HepG2 (cell line): ENCODE measurements at regions not wholly inside any gene's neighbourhood (a gene's known extent, or its start where the extent isn't known, plus 50 kb on each side); places are given as distances from the start of the nearest gene placed in this dataset.
"Not testable (repeated sequence)": the region's sequence is repeated elsewhere in the genome, so short reads cannot be mapped to it uniquely, and the experiment has no call there.

Experiments
- ATAC-seq: fragments of 200-7000 bp; cut with Tn5 transposase; 3 replicates; pipeline ENCODE4 v1.9.1; 2020; ENCODE audit warnings: mild to moderate bottlenecking, moderate library complexity
- BruUV-seq: library from RNA; stranded (reverse); fragments of 400-500 nt; replicated peaks from 2 replicates; lab custom pipeline; 2021; lab: Mats Ljungman, UMichigan
- CTCF ChIA-PET: fragments of 300-600 bp; formaldehyde crosslinking; extraction: SDS; loops from one replicate; lab custom pipeline; 2021; ENCODE audit warnings: low total read pairs, inconsistent platforms, low intra/inter-chr PET ratio; lab: Yijun Ruan, JAX
- POLR2A ChIA-PET: fragments of 350-600 bp; sonication (Branson Sonifier 250); formaldehyde crosslinking; loops from one replicate; lab custom pipeline; 2020; ENCODE audit warnings: antibody characterized with exemption, inconsistent platforms; lab: Yijun Ruan, JAX
- DNase-seq: peaks from one replicate; pipeline ENCODE4 v3.0.0-alpha.2; 2015; ENCODE audit warnings: low spot score
- FAIRE-seq: peaks from 3 replicates; lab custom pipeline; 2011; peaks lifted over from hg19 to GRCh38; lab: Jason Lieb, UNC
- H2AFZ ChIP-seq: one replicate; pipeline ENCODE4 v1.6.1; 2011; ENCODE audit warnings: low read length, inconsistent platforms
- H3K27ac ChIP-seq: fragments of 300-600 bp; 3 replicates; pipeline ENCODE4 v1.8.0; 2011; ENCODE audit warnings: mixed run types, mild to moderate bottlenecking, mixed read lengths, low read length, inconsistent platforms; ENCODE audit not compliant: insufficient read depth; ENCODE audit errors: extremely low read length
- H3K27me3 ChIP-seq, 2 experiments: fragments of 200-600 bp in 1 of 2; 2 replicates in 1 of 2; 3 replicates in 1 of 2; pipeline versions ENCODE4 v1.6.0 to v1.8.0; 2011; ENCODE audit warnings: low read length in 2 of 2, mild to moderate bottlenecking in 2 of 2, moderate library complexity in 2 of 2, inconsistent platforms in 1 of 2; ENCODE audit not compliant: insufficient read depth in 2 of 2, control insufficient read depth in 1 of 2
- H3K36me3 ChIP-seq, 2 experiments: fragments of 200-600 bp in 1 of 2; replicated peaks in 1 of 2; 2 replicates in 1 of 2; 3 replicates in 1 of 2; pipeline versions ENCODE4 v1.5.1 to v1.8.0; 2011; ENCODE audit warnings: low read length in 2 of 2, inconsistent platforms in 1 of 2; ENCODE audit not compliant: insufficient read depth in 2 of 2, control insufficient read depth in 1 of 2
- H3K4me1 ChIP-seq: 2 replicates; pipeline ENCODE4 v1.5.1; 2012; ENCODE audit warnings: low read length, inconsistent platforms; ENCODE audit not compliant: insufficient read depth
- H3K4me2 ChIP-seq: 2 replicates; pipeline ENCODE4 v1.6.0; 2011; ENCODE audit warnings: low read depth, low read length, inconsistent platforms
- H3K4me3 ChIP-seq, 3 experiments: fragments of 200-600 bp in 1 of 3; sonication (generic), shearing (Covaris generic) in 1 of 3; replicated peaks in 1 of 3; 2 replicates each; pipeline ENCODE4 v1.5.1; 2011 to 2016; ENCODE audit warnings: low read length in 3 of 3, inconsistent platforms in 2 of 3, low read depth in 2 of 3, mild to moderate bottlenecking in 2 of 3, control low read depth in 1 of 3, mixed read lengths in 1 of 3; ENCODE audit not compliant: insufficient read depth in 1 of 3
- H3K79me2 ChIP-seq: one replicate; pipeline ENCODE4 v1.6.1; 2011; ENCODE audit warnings: low read length, inconsistent platforms; ENCODE audit not compliant: insufficient read depth
- H3K9ac ChIP-seq: 2 replicates; pipeline ENCODE4 v1.6.0; 2011; ENCODE audit warnings: mild to moderate bottlenecking, low read depth, low read length, inconsistent platforms; ENCODE audit not compliant: insufficient read depth
- H3K9me3 ChIP-seq: 2 replicates; pipeline ENCODE4 v1.5.1; 2012; ENCODE audit warnings: mild to moderate bottlenecking, low read length
- H4K20me1 ChIP-seq: 2 replicates; pipeline ENCODE4 v1.6.0; 2011; ENCODE audit warnings: inconsistent platforms, mild to moderate bottlenecking, low read length, moderate library complexity; ENCODE audit not compliant: insufficient read depth
- HNF4G ChIP-seq, 2 experiments: sonication (generic) in 1 of 2; formaldehyde crosslinking in 1 of 2; IDR thresholded peaks; 2 replicates each; pipeline versions ENCODE4 v1.4.0 to v1.6.1; 2011 to 2020; ENCODE audit warnings: borderline replicate concordance in 2 of 2, low read depth in 2 of 2, mild to moderate bottlenecking in 2 of 2, low read length in 1 of 2, missing genetic modification reagents in 1 of 2, moderate library complexity in 1 of 2
- RBM39 ChIP-seq: fragments of 200-400 bp; formaldehyde crosslinking; IDR thresholded peaks from one replicate; pipeline ENCODE4 v1.6.1; 2018; ENCODE audit warnings: antibody characterized with exemption, mild to moderate bottlenecking, low read depth, low read length; ENCODE audit not compliant: poor library complexity, severe bottlenecking
- SOX5 ChIP-seq: IDR thresholded peaks from 2 replicates; pipeline ENCODE4 v1.6.1; 2016; ENCODE audit warnings: borderline replicate concordance
- SOX6 ChIP-seq, 2 experiments: fragments of 450-650 bp in 1 of 2; sonication (generic) in 1 of 2; formaldehyde crosslinking in 1 of 2; IDR thresholded peaks; 2 replicates each; pipeline versions ENCODE4 v1.4.0 to v1.6.1; 2017 to 2020; ENCODE audit warnings: antibody characterized with exemption in 1 of 2, mild to moderate bottlenecking in 1 of 2, missing genetic modification reagents in 1 of 2
- WGBS: methylation state at CpG from one replicate; pipeline ENCODE4 v1.1.6; 2017; ENCODE audit warnings: low lambda C conversion rate; 5-methylcytosine and 5-hydroxymethylcytosine counted together
- in situ Hi-C: cut with HindIII; loops from 2 replicates; pipeline ENCODE4 v1.10.0; 2017; ENCODE audit warnings: low pct_unique_long_range_greater_than_20kb; ENCODE audit not compliant: extremely low pct_ligation_motif_present
- intact Hi-C: fragments of 100-400 bp; cut with micrococcal nuclease; formaldehyde crosslinking; loops from one replicate; pipeline ENCODE4 v1.10.0; 2022; ENCODE audit not compliant: unreplicated experiment

GRCh38 chr5:109628591-109628990, 61.1 kb upstream of the MAN2A1 start:
- POLR2A ChIA-PET: no interaction called here
- Histone ChIP-seq H3K4me1 (no peaks in the 10 kb centered on the region), H3K79me2 (no peaks in the 10 kb centered on the region), H4K20me1 (no peaks in the 10 kb centered on the region)
- DNase-seq: peak; percentile 3
- TF ChIP-seq SOX6 (IDR thresholded peaks at IDR 0.05): no peak
- TF ChIP-seq SOX6 (CRISPR knock-in tag; IDR thresholded peaks at IDR 0.05): peak; percentile 41; the same call in 1 of the 2 replicates
- no peak for TF ChIP-seq RBM39
- TF ChIP-seq SOX5: 0 out of 2 replicates have a peak, but pooled peaks have one; percentile 25
- TF ChIP-seq HNF4G (IDR thresholded peaks at IDR 0.05; ENCODE audit: borderline replicate concordance, low read depth, low read length): 0 out of 2 replicates have a peak, but pooled peaks have one; percentile 19
- TF ChIP-seq HNF4G (CRISPR knock-in tag; IDR thresholded peaks at IDR 0.05; ENCODE audit: borderline replicate concordance, low read depth): no peak
- TF ChIP-seq, all 625 proteins: peak for 3
- H2AFZ ChIP-seq: no peak overlapping the region
- no peak overlapping the region for H3K27ac ChIP-seq
- H3K27me3 ChIP-seq: 0 out of 5 replicates have a peak, but pooled peaks cover 0 to 8% of the 10 kb centered on the region in 2 experiments
- ATAC-seq (peak; percentile 80), FAIRE-seq (no peak)
- H3K4me2 ChIP-seq: no peak overlapping the region
- intact Hi-C loops: no loop called here
- CTCF ChIA-PET: no interaction called here
- H3K9me3 ChIP-seq: no peaks in the 10 kb centered on the region
- no peak overlapping the region for H3K4me3 ChIP-seq
- 12% methylated on average over 3 of the region's 3 CpGs for WGBS
- in situ Hi-C loops: no loop called here
- H3K36me3 ChIP-seq: no peaks in the 10 kb centered on the region
- H3K9ac ChIP-seq: no peak overlapping the region
- BruUV-seq: no TSS peak

- in situ Hi-C loops, BruUV-seq, H4K20me1 ChIP-seq, H3K9ac ChIP-seq, POLR2A ChIA-PET, H3K27ac ChIP-seq, H3K9me3 ChIP-seq, H3K4me3 ChIP-seq, H3K4me1 ChIP-seq, FAIRE-seq, CTCF ChIA-PET, DNase-seq, H2AFZ ChIP-seq, H3K79me2 ChIP-seq, H3K27me3 ChIP-seq, H3K4me2 ChIP-seq, intact Hi-C loops, ATAC-seq, H3K36me3 ChIP-seq: not testable (repeated sequence)
- 46% methylated on average over 5 of the region's 5 CpGs for WGBS
Measured at GRCh38 chr5:109621266-109621665, 68.5 kb upstream of the MAN2A1 start.
